ENCODE measurements at regions not wholly inside any gene's neighbourhood (a gene's known extent, or its start where the extent isn't known, plus 50 kb on each side); places are given as distances from the start of the nearest gene placed in this dataset.

DNA sequence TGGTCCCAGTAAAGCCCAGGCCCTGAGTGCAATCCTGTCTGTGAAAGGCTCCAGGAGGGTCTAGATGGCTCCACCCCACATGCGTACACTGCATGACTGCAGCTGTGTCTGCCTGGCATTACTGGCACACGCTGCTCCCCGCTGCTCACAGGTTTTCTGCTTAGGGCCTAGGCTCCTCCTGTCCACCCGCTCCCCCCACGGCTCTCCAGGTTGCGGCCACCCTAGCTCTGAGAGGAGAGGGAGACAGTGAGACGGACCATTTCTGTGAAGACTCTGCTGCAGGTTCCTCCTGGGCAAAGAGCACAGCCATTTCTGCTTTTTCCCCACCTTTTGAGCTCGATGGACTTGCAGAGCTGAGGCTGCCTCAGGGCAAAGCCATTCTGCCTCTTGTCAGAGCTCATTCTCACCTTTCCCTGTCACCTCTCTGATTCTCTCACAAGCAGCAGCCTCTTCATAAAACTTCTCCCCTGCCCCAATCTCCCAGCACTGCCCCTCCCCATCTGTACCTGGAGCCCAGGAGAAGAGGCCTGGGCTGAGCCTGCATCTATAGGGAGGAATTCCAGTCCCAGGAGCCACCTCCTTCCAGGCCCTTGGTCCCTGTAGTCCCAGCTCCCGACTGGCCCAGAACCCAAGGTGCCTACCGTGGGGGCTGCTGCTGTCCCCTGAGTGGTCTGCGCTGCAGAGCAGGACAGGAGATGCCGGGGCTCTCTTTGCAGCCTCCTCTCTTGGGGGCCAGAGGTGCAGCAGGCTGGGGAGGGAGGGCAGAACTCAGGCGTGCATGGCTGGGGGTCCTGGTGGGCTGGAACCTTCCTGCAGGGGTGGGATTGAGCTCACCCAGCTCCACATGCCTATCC is 433.7 kb upstream of the B3GAT1 start:
- TF ChIP-seq, protein P1, sequence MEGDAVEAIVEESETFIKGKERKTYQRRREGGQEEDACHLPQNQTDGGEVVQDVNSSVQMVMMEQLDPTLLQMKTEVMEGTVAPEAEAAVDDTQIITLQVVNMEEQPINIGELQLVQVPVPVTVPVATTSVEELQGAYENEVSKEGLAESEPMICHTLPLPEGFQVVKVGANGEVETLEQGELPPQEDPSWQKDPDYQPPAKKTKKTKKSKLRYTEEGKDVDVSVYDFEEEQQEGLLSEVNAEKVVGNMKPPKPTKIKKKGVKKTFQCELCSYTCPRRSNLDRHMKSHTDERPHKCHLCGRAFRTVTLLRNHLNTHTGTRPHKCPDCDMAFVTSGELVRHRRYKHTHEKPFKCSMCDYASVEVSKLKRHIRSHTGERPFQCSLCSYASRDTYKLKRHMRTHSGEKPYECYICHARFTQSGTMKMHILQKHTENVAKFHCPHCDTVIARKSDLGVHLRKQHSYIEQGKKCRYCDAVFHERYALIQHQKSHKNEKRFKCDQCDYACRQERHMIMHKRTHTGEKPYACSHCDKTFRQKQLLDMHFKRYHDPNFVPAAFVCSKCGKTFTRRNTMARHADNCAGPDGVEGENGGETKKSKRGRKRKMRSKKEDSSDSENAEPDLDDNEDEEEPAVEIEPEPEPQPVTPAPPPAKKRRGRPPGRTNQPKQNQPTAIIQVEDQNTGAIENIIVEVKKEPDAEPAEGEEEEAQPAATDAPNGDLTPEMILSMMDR (IDR thresholded peaks at IDR 0.05): no peak
- TF ChIP-seq POLR2A (IDR thresholded peaks at IDR 0.05): no peak

Data from heart left ventricle (tissue), 13 donors.